SK-N-SH (cell line): ENCODE measurements at regions not wholly inside any gene's neighbourhood (a gene's known extent, or its start where the extent isn't known, plus 50 kb on each side); places are given as distances from the start of the nearest gene placed in this dataset.

Experiments
- CTCF ChIA-PET: fragments of 300-600, 350-600 bp; formaldehyde crosslinking; extraction: SDS; loops from one replicate; lab custom pipeline; 2021; lab: Yijun Ruan, JAX
- POLR2A ChIA-PET: fragments of 350-600 bp; sonication (Branson Sonifier 250); formaldehyde crosslinking; extraction: SDS; loops from one replicate; lab custom pipeline; 2020; ENCODE audit warnings: antibody characterized with exemption, inconsistent platforms; lab: Yijun Ruan, JAX
- DNase-seq: peaks from one replicate; pipeline ENCODE4 v3.0.0; 2012
- H2AFZ ChIP-seq: fragments of 200-600 bp; sonication (generic); 2 replicates; pipeline ENCODE4 v1.8.1; 2016; ENCODE audit warnings: antibody characterized with exemption, mild to moderate bottlenecking, low read depth
- H3F3A ChIP-seq: fragments of 200-600 bp; sonication (generic); replicated peaks from 2 replicates; pipeline ENCODE3; 2016; ENCODE audit warnings: antibody characterized with exemption, mild to moderate bottlenecking; ENCODE audit not compliant: insufficient read depth
- H3K27ac ChIP-seq, 2 experiments: fragments of 200-500 bp in 1 of 2; fragments of 200-600 bp in 1 of 2; sonication (Bioruptor generic) in 1 of 2; sonication (generic), shearing (Covaris generic) in 1 of 2; 2 replicates each; pipeline versions ENCODE4 v1.5.1 to v1.6.1; 2014 to 2016; ENCODE audit warnings: low read depth in 2 of 2, inconsistent platforms in 1 of 2, low read length in 1 of 2, mild to moderate bottlenecking in 1 of 2, mixed read lengths in 1 of 2
- H3K27me3 ChIP-seq: fragments of 200-600 bp; sonication (generic), shearing (Covaris generic); 2 replicates; pipeline ENCODE4 v1.6.1; 2016; ENCODE audit warnings: mixed run types; ENCODE audit not compliant: insufficient read depth
- H3K36me3 ChIP-seq, 2 experiments: fragments of 200-500 bp in 1 of 2; fragments of 200-600 bp in 1 of 2; sonication (Bioruptor generic) in 1 of 2; sonication (generic) in 1 of 2; replicated peaks in 1 of 2; 2 replicates each; pipeline versions ENCODE3 to v1.5.1; 2014 to 2016; ENCODE audit warnings: low read length in 1 of 2, mild to moderate bottlenecking in 1 of 2; ENCODE audit not compliant: insufficient read depth in 2 of 2, control insufficient read depth in 1 of 2
- H3K4me1 ChIP-seq, 2 experiments: fragments of 200-500 bp in 1 of 2; fragments of 200-600 bp in 1 of 2; sonication (Bioruptor generic) in 1 of 2; sonication (generic), shearing (Covaris generic) in 1 of 2; 2 replicates each; pipeline versions ENCODE4 v1.5.1 to v1.6.1; 2014 to 2016; ENCODE audit warnings: low read depth in 1 of 2, low read length in 1 of 2, mixed run types in 1 of 2; ENCODE audit not compliant: insufficient read depth in 2 of 2, control insufficient read depth in 1 of 2
- H3K4me2 ChIP-seq: fragments of 200-600 bp; sonication (generic), shearing (Covaris generic); 2 replicates; pipeline ENCODE4 v1.6.1; 2017; ENCODE audit warnings: mixed run types
- H3K4me3 ChIP-seq, 2 experiments: fragments of 200-500 bp in 1 of 2; fragments of 200-600 bp in 1 of 2; sonication (Bioruptor generic) in 1 of 2; sonication (generic), shearing (Covaris generic) in 1 of 2; 2 replicates each; pipeline versions ENCODE4 v1.5.1 to v1.8.1; 2014 to 2016; ENCODE audit warnings: low read depth in 2 of 2, inconsistent platforms in 1 of 2, low read length in 1 of 2, mild to moderate bottlenecking in 1 of 2, mixed read lengths in 1 of 2, moderate library complexity in 1 of 2
- H3K79me2 ChIP-seq: fragments of 200-600 bp; sonication (generic); 2 replicates; pipeline ENCODE4 v1.8.1; 2017; ENCODE audit warnings: mild to moderate bottlenecking; ENCODE audit not compliant: insufficient read depth
- H3K9ac ChIP-seq: fragments of 200-600 bp; sonication (generic); 2 replicates; pipeline ENCODE4 v1.6.1; 2017; ENCODE audit warnings: mixed run types
- H3K9me2 ChIP-seq: fragments of 200-600 bp; sonication (generic); 2 replicates; pipeline ENCODE4 v1.6.1; 2017; ENCODE audit warnings: mixed run types
- H3K9me3 ChIP-seq: fragments of 200-600 bp; sonication (generic); 2 replicates; pipeline ENCODE4 v1.6.1; 2017; ENCODE audit warnings: mixed run types, mild to moderate bottlenecking, moderate library complexity
- H4K20me1 ChIP-seq: fragments of 200-600 bp; sonication (generic); 2 replicates; pipeline ENCODE4 v1.6.1; 2017; ENCODE audit warnings: mild to moderate bottlenecking, mixed run types; ENCODE audit not compliant: insufficient read depth
- CHD2 ChIP-seq: fragments of 150-350 bp; IDR thresholded peaks from 2 replicates; pipeline ENCODE4 v1.6.1; 2018; ENCODE audit warnings: low read length; ENCODE audit not compliant: partially characterized antibody
- CTCF ChIP-seq: fragments of 200-600 bp; sonication (generic); IDR thresholded peaks from 2 replicates; pipeline ENCODE4 v1.6.1; 2017; ENCODE audit warnings: antibody characterized with exemption, mild to moderate bottlenecking, moderate library complexity
- EP300 ChIP-seq, 2 experiments: IDR thresholded peaks; 2 replicates each; pipeline versions ENCODE4 v1.4.0 to v1.6.1; 2012; ENCODE audit warnings: borderline replicate concordance in 1 of 2, low read depth in 1 of 2, low read length in 1 of 2
- FOSL2 ChIP-seq: IDR thresholded peaks from 2 replicates; pipeline ENCODE4 v1.4.0; 2012; ENCODE audit warnings: low read depth, mild to moderate bottlenecking, moderate library complexity, borderline replicate concordance
- FOXJ3 ChIP-seq: sonication (generic); formaldehyde crosslinking; IDR thresholded peaks from 2 replicates; pipeline ENCODE4 v1.5.1; 2020; ENCODE audit warnings: mild to moderate bottlenecking, missing genetic modification reagents
- IRF3 ChIP-seq: fragments of 150-350 bp; IDR thresholded peaks from 2 replicates; pipeline ENCODE4 v1.6.1; 2016; ENCODE audit warnings: mild to moderate bottlenecking, low read depth, low read length
- JUND ChIP-seq: IDR thresholded peaks from 2 replicates; pipeline ENCODE4 v1.4.0; 2012
- MXI1 ChIP-seq: IDR thresholded peaks from 2 replicates; pipeline ENCODE4 v1.6.1; 2012; ENCODE audit warnings: mild to moderate bottlenecking, low read depth, low read length, improper control_type of control experiment
- NRF1 ChIP-seq: IDR thresholded peaks from 2 replicates; pipeline ENCODE4 v1.6.1; 2012; ENCODE audit warnings: low read depth, mild to moderate bottlenecking, low read length
- PBX3 ChIP-seq: IDR thresholded peaks from 2 replicates; pipeline ENCODE4; 2012
- RAD21 ChIP-seq: IDR thresholded peaks from 2 replicates; pipeline ENCODE4 v1.6.1; 2012; ENCODE audit warnings: mild to moderate bottlenecking, low read length
- RCOR1 ChIP-seq: fragments of 150-350 bp; IDR thresholded peaks from 2 replicates; pipeline ENCODE4 v1.6.1; 2017; ENCODE audit warnings: antibody characterized with exemption, low read length
- REST ChIP-seq: IDR thresholded peaks from 2 replicates; pipeline ENCODE4 v1.6.1; 2012; ENCODE audit warnings: mild to moderate bottlenecking, low read depth, low read length, moderate library complexity
- SMC3 ChIP-seq: IDR thresholded peaks from 2 replicates; pipeline ENCODE4 v1.6.1; 2012; ENCODE audit warnings: low read depth, low read length, improper control_type of control experiment
- USF1 ChIP-seq: IDR thresholded peaks from 2 replicates; pipeline ENCODE4 v1.4.0; 2012; ENCODE audit warnings: low read depth, borderline replicate concordance
- YY1 ChIP-seq: IDR thresholded peaks from 2 replicates; pipeline ENCODE4 v1.4.0; 2012; ENCODE audit warnings: low read depth, mild to moderate bottlenecking
- ZBTB33 ChIP-seq: IDR thresholded peaks from 2 replicates; pipeline ENCODE4 v1.4.0; 2012; ENCODE audit warnings: low read depth, borderline replicate concordance
- WGBS: methylation state at CpG from one replicate; pipeline ENCODE4 v1.1.6; 2017; ENCODE audit warnings: low lambda C conversion rate; 5-methylcytosine and 5-hydroxymethylcytosine counted together

- TF ChIP-seq REST (no peak), FOSL2 (no peak), CTCF (no peak), SMC3 (no peak), IRF3 (no peak), USF1 (no peak), EP300 (IDR thresholded peaks at IDR 0.05; ENCODE audit: borderline replicate concordance in 1 of 2, low read depth in 1 of 2, low read length in 1 of 2) (no peak), ZBTB33 (no peak), FOXJ3 (CRISPR knock-in tag) (no peak), YY1 (no peak)
- TF ChIP-seq, all 33 proteins: peak for 0
These were observed 178.8 kb upstream of the BMPER start (continued) for GRCh38 chr7:33726582-33726981.

GRCh38 chr7:33727315-33727714, 178.0 kb upstream of the BMPER start:
- DNase-seq, result no peak
- Histone ChIP-seq H3K4me2 (no peak overlapping the region), H3K27me3 (no peaks in the 10 kb centered on the region), H3K9me3 (no peaks in the 10 kb centered on the region), H3F3A (no peaks in the 10 kb centered on the region), H3K36me3 (no peaks in the 10 kb centered on the region), H3K4me1 (peaks cover 6 to 22% of the 10 kb centered on the region in 2 experiments), H3K9me2 (no peaks in the 10 kb centered on the region), H3K4me3 (no peak overlapping the region), H3K27ac (no peak overlapping the region), H3K79me2 (no peaks in the 10 kb centered on the region), H4K20me1 (no peaks in the 10 kb centered on the region), H2AFZ (no peak overlapping the region), H3K9ac (no peak overlapping the region)
- ChIA-PET POLR2A (no interaction called here), CTCF (interaction anchor here (0.6 to 1.6 kb wide), 6 partner anchors 31 to 206 kb away, joined by 3 to 5 read pairs (median 4); no protein-coding TSS in a partner anchor)
- WGBS, result 84% methylated on average over 11 of the region's 11 CpGs
- TF ChIP-seq JUND (no peak), USF1 (no peak), IRF3 (no peak), PBX3 (no peak), YY1 (no peak), NRF1 (no peak), RAD21 (no peak), CHD2 (no peak), RCOR1 (no peak), MXI1 (no peak)
